Endothelial cell of umbilical vein (primary cell): ENCODE measurements at regions not wholly inside any gene's neighbourhood (a gene's known extent, or its start where the extent isn't known, plus 50 kb on each side); places are given as distances from the start of the nearest gene placed in this dataset.

Experiments used
- BruUV-seq: library from RNA; stranded (reverse); fragments of 400-500 nt; replicated peaks from 2 replicates; lab custom pipeline; 2021; lab: Mats Ljungman, UMichigan
- CTCF ChIA-PET: fragments of 300-600, 350-600 bp; sonication (Branson Sonifier 250); formaldehyde crosslinking; loops from one replicate; lab custom pipeline; 2021; ENCODE audit warnings: antibody characterized with exemption, inconsistent platforms; lab: Charles Lee
- POLR2A ChIA-PET: fragments of 300-600, 350-600 bp; sonication (Branson Sonifier 250); formaldehyde crosslinking; loops from one replicate; lab custom pipeline; 2021; ENCODE audit warnings: antibody characterized with exemption, inconsistent platforms; lab: Charles Lee
- DNase-seq: peaks from one replicate; pipeline ENCODE4 v3.0.0-alpha.2; 2011; ENCODE audit warnings: low read depth, low spot score
- FAIRE-seq: peaks from 2 replicates; lab custom pipeline; 2011; peaks lifted over from hg19 to GRCh38; lab: Jason Lieb, UNC
- H2AFZ ChIP-seq: 2 replicates; pipeline ENCODE4 v1.6.0; 2012; ENCODE audit warnings: low read depth, low read length, control low read depth, inconsistent platforms
- H3K27ac ChIP-seq: 2 replicates; pipeline ENCODE4 v1.5.1; 2011; ENCODE audit warnings: low read depth, mild to moderate bottlenecking, control low read depth, low read length, moderate library complexity; ENCODE audit not compliant: insufficient read depth
- H3K27me3 ChIP-seq, 2 experiments: 2 replicates each; pipeline versions ENCODE4 v1.6.0 to v1.6.1; 2011; ENCODE audit warnings: low read length in 2 of 2, mixed read lengths in 1 of 2; ENCODE audit not compliant: control insufficient read depth in 2 of 2, insufficient read depth in 2 of 2
- H3K36me3 ChIP-seq, 2 experiments: 2 replicates in 1 of 2; 3 replicates in 1 of 2; pipeline ENCODE4 v1.5.1; 2011; ENCODE audit warnings: low read length in 2 of 2, mild to moderate bottlenecking in 1 of 2, moderate library complexity in 1 of 2; ENCODE audit not compliant: control insufficient read depth in 2 of 2, insufficient read depth in 2 of 2; ENCODE audit errors: extremely low read depth in 1 of 2
- H3K4me1 ChIP-seq: 3 replicates; pipeline ENCODE4 v1.5.1; 2011; ENCODE audit warnings: mild to moderate bottlenecking, low read length; ENCODE audit not compliant: control insufficient read depth, insufficient read depth; ENCODE audit errors: extremely low read depth
- H3K4me2 ChIP-seq: 2 replicates; pipeline ENCODE4 v1.6.1; 2011; ENCODE audit warnings: low read length, control low read depth, mixed read lengths; ENCODE audit not compliant: insufficient read depth
- H3K4me3 ChIP-seq, 3 experiments: fragments of 200-600 bp in 1 of 3; sonication (generic), shearing (Covaris generic) in 1 of 3; replicated peaks in 1 of 3; 2 replicates each; pipeline ENCODE4 v1.5.1; 2011 to 2016; ENCODE audit warnings: control low read depth in 3 of 3, low read length in 3 of 3, mild to moderate bottlenecking in 2 of 3, inconsistent platforms in 1 of 3, low read depth in 1 of 3, moderate library complexity in 1 of 3; ENCODE audit not compliant: insufficient read depth in 1 of 3
- H3K79me2 ChIP-seq: 2 replicates; pipeline ENCODE4 v1.6.0; 2012; ENCODE audit warnings: low read length, inconsistent platforms; ENCODE audit not compliant: control insufficient read depth, insufficient read depth
- H3K9ac ChIP-seq: replicated peaks from 2 replicates; pipeline ENCODE3; 2011; ENCODE audit warnings: low read length, control low read depth; ENCODE audit not compliant: insufficient read depth; ENCODE audit errors: extremely low read depth
- H3K9me1 ChIP-seq: replicated peaks from 3 replicates; pipeline ENCODE4 v1.6.0; 2011; ENCODE audit warnings: mild to moderate bottlenecking, low read length; ENCODE audit not compliant: control insufficient read depth, insufficient read depth; ENCODE audit errors: extremely low read depth
- H3K9me3 ChIP-seq: replicated peaks from 2 replicates; pipeline ENCODE4 v1.5.1; 2012; ENCODE audit warnings: low read length, inconsistent platforms; ENCODE audit not compliant: control insufficient read depth, insufficient read depth
- H4K20me1 ChIP-seq: replicated peaks from 2 replicates; pipeline ENCODE3; 2011; ENCODE audit warnings: mild to moderate bottlenecking, low read length; ENCODE audit not compliant: control insufficient read depth, insufficient read depth; ENCODE audit errors: extremely low read depth
- CTCF ChIP-seq, 2 donors: IDR thresholded peaks; 1 replicate in 1 of 2; 2 replicates in 1 of 2; pipeline ENCODE4 v1.5.1; 2011; ENCODE audit warnings: low read length in 2 of 2, mild to moderate bottlenecking in 2 of 2, moderate library complexity in 2 of 2, control low read depth in 1 of 2, inconsistent platforms in 1 of 2, low read depth in 1 of 2; ENCODE audit not compliant: insufficient read depth in 1 of 2; ENCODE audit errors: extremely low read depth in 1 of 2
- EZH2 ChIP-seq: IDR thresholded peaks from 2 replicates; pipeline ENCODE4 v1.6.1; 2012; ENCODE audit warnings: borderline replicate concordance, low read depth, mild to moderate bottlenecking, moderate library complexity, low read length, inconsistent platforms; ENCODE audit not compliant: severe bottlenecking
- FOS ChIP-seq: IDR thresholded peaks from 2 replicates; pipeline ENCODE4 v1.6.1; 2011; ENCODE audit warnings: mild to moderate bottlenecking, low read length, moderate library complexity, borderline replicate concordance; ENCODE audit not compliant: insufficient read depth
- GATA2 ChIP-seq: IDR thresholded peaks from 2 replicates; pipeline ENCODE4 v1.7.0; 2011; ENCODE audit warnings: low read depth, mild to moderate bottlenecking, moderate library complexity, mixed read lengths, low read length; ENCODE audit not compliant: insufficient read length, insufficient read depth
- JUN ChIP-seq: IDR thresholded peaks from 2 replicates; pipeline ENCODE4 v1.6.1; 2011; ENCODE audit warnings: borderline replicate concordance, low read depth; ENCODE audit not compliant: insufficient read length, insufficient read depth
- MAX ChIP-seq: IDR thresholded peaks from 2 replicates; pipeline ENCODE4 v1.6.1; 2011; ENCODE audit not compliant: insufficient read depth, insufficient read length
- MYC ChIP-seq: IDR thresholded peaks from one replicate; pipeline ENCODE4 v1.6.1; 2011; ENCODE audit warnings: mild to moderate bottlenecking, low read depth, low read length
- POLR2A ChIP-seq: IDR thresholded peaks from 2 replicates; pipeline ENCODE4 v1.6.1; 2012; ENCODE audit warnings: low read depth, mild to moderate bottlenecking, control low read depth, low read length
- POLR2AphosphoS5 ChIP-seq: IDR thresholded peaks from 2 replicates; pipeline ENCODE4 v1.6.1; 2012; ENCODE audit warnings: low read depth, mild to moderate bottlenecking, control low read depth, low read length, moderate library complexity; ENCODE audit not compliant: insufficient read depth
- dilution Hi-C: fragments of 300-500 bp; cut with MboI; formaldehyde crosslinking; loops from one replicate; pipeline ENCODE4 v1.15.0; 2019; ENCODE audit warnings: low sequenced_read_pairs; ENCODE audit not compliant: extremely low pct_ligation_motif_present
- intact Hi-C: fragments of 100-400 bp; cut with micrococcal nuclease; formaldehyde crosslinking; loops from one replicate; pipeline ENCODE4 v1.10.0; 2022

- no peaks in the 10 kb centered on the region for H3K27me3 ChIP-seq
- no peak overlapping the region for H3K9ac ChIP-seq
- dilution Hi-C loops, result no loop called here
- no peaks in the 10 kb centered on the region for H3K36me3 ChIP-seq
- H3K79me2 ChIP-seq, result no peaks in the 10 kb centered on the region
- H2AFZ ChIP-seq, result no peak overlapping the region
- no peaks in the 10 kb centered on the region for H4K20me1 ChIP-seq
- H3K4me1 ChIP-seq, result no peaks in the 10 kb centered on the region
- no peak for DNase-seq
- CTCF ChIA-PET, result no interaction called here
- BruUV-seq, result no TSS peak
- no peak overlapping the region for H3K27ac ChIP-seq
- H3K9me1 ChIP-seq, result no peaks in the 10 kb centered on the region
- H3K4me3 ChIP-seq, result no peak overlapping the region
- TF ChIP-seq EZH2, result no peak
- no peak for TF ChIP-seq POLR2AphosphoS5
- TF ChIP-seq MAX, result no peak
- TF ChIP-seq CTCF (IDR thresholded peaks at IDR 0.05; ENCODE audit: extremely low read depth in 1 of 2, insufficient read depth in 1 of 2, low read depth in 1 of 2, low read length in 2 of 2), result no peak
- no peak for TF ChIP-seq GATA2
- TF ChIP-seq FOS, result no peak
- no peak for TF ChIP-seq POLR2A
- TF ChIP-seq MYC, result no peak
- no peak for TF ChIP-seq JUN
- POLR2A ChIA-PET, result no interaction called here
- H3K4me2 ChIP-seq, result no peak overlapping the region
- FAIRE-seq, result no peak
- intact Hi-C loops, result no loop called here
- no peaks in the 10 kb centered on the region for H3K9me3 ChIP-seq
Measured at GRCh38 chr1:143666851-143667250, 304.9 kb downstream of the FAM72C start.
